Astrocyte of the cerebellum (primary cell): ENCODE measurements at regions not wholly inside any gene's neighbourhood (a gene's known extent, or its start where the extent isn't known, plus 50 kb on each side); places are given as distances from the start of the nearest gene placed in this dataset.

Experiments used
- DNase-seq: peaks from one replicate; pipeline ENCODE4 v3.0.0-alpha.2; 2011; ENCODE audit warnings: low read depth
- H3K4me3 ChIP-seq: 2 replicates; pipeline ENCODE4 v1.5.1; 2011; ENCODE audit warnings: mild to moderate bottlenecking, low read depth, low read length, moderate library complexity
- CTCF ChIP-seq: IDR thresholded peaks from 2 replicates; pipeline ENCODE4 v1.5.1; 2012; ENCODE audit warnings: low read length, low read depth, moderate library complexity, mild to moderate bottlenecking; ENCODE audit errors: missing control alignments
- in situ Hi-C: cut with HindIII; loops from 2 replicates; pipeline ENCODE4 v1.10.0; 2017; ENCODE audit warnings: low sequenced_read_pairs

- DNase-seq = no peak
- no peak overlapping the region for H3K4me3 ChIP-seq
- in situ Hi-C loops = no loop called here
- no peak for TF ChIP-seq CTCF
These were observed 63.5 kb upstream of the PHACTR2 start for GRCh38 chr6:143614235-143614634.

GRCh38 chr6:143613749-143614148 is 64.0 kb upstream of the PHACTR2 start:
- DNase-seq = no peak
- H3K4me3 ChIP-seq = no peak overlapping the region

GRCh38 chr6:143612186-143612585 is 65.6 kb upstream of the PHACTR2 start:
- no peak for DNase-seq
- in situ Hi-C loops = no loop called here
- TF ChIP-seq CTCF = no peak
- H3K4me3 ChIP-seq = no peak overlapping the region

More at GRCh38 chr6:143613749-143614148, 64.0 kb upstream of the PHACTR2 start:
- TF ChIP-seq CTCF = no peak
- in situ Hi-C loops = no loop called here

- no peak for DNase-seq
- in situ Hi-C loops = no loop called here
- no peak overlapping the region for H3K4me3 ChIP-seq
- TF ChIP-seq CTCF = no peak
These were observed 66.2 kb upstream of the PHACTR2 start for GRCh38 chr6:143611580-143611979.

- TF ChIP-seq CTCF = no peak
- in situ Hi-C loops = no loop called here
- DNase-seq = no peak
- no peak overlapping the region for H3K4me3 ChIP-seq
These were observed 67.8 kb upstream of the PHACTR2 start for GRCh38 chr6:143609972-143610371.

- in situ Hi-C loops = no loop called here
- no peak overlapping the region for H3K4me3 ChIP-seq
- TF ChIP-seq CTCF = no peak
- no peak for DNase-seq
These were observed 68.3 kb upstream of the PHACTR2 start for GRCh38 chr6:143609501-143609900.

GRCh38 chr6:143608906-143609305 is 68.9 kb upstream of the PHACTR2 start:
- TF ChIP-seq CTCF = no peak
- in situ Hi-C loops = no loop called here

More at GRCh38 chr6:143608906-143609305, 68.9 kb upstream of the PHACTR2 start:
- H3K4me3 ChIP-seq = no peak overlapping the region
- DNase-seq = no peak
